H1 (cell line): ENCODE measurements at regions not wholly inside any gene's neighbourhood (a gene's known extent, or its start where the extent isn't known, plus 50 kb on each side); places are given as distances from the start of the nearest gene placed in this dataset.

ENCODE experiments used
- CTCF ChIA-PET: fragments of 300-600 bp; sonication (Branson Sonifier 250); formaldehyde crosslinking; loops from one replicate; lab custom pipeline; 2021; ENCODE audit not compliant: partially characterized antibody; lab: Charles Lee
- POLR2A ChIA-PET: fragments of 300-600 bp; sonication (Branson Sonifier 250); formaldehyde crosslinking; loops from one replicate; lab custom pipeline; 2021; ENCODE audit warnings: inconsistent platforms; ENCODE audit not compliant: partially characterized antibody; lab: Charles Lee
- DNase-seq, 2 experiments: peaks; one replicate each; pipeline versions ENCODE4 v3.0.0 to v3.0.0-alpha.2; 2010 to 2022; ENCODE audit warnings: low spot score in 2 of 2, low read depth in 1 of 2, mixed read lengths in 1 of 2
- FAIRE-seq: peaks from 2 replicates; lab custom pipeline; 2011; peaks lifted over from hg19 to GRCh38; lab: Jason Lieb, UNC
- H2AFZ ChIP-seq: 2 replicates; pipeline ENCODE4 v1.8.1; 2012; ENCODE audit warnings: low read length, inconsistent platforms
- H2AK5ac ChIP-seq: 2 replicates; pipeline ENCODE4 v1.6.1; 2013; ENCODE audit warnings: low read depth, low read length
- H2BK120ac ChIP-seq: replicated peaks from 2 replicates; pipeline ENCODE3; 2013; ENCODE audit warnings: low read depth, low read length, inconsistent platforms
- H2BK12ac ChIP-seq: 2 replicates; pipeline ENCODE4 v1.6.1; 2013; ENCODE audit warnings: low read depth, low read length
- H2BK15ac ChIP-seq: 2 replicates; pipeline ENCODE4 v1.6.1; 2013; ENCODE audit warnings: low read length
- H2BK20ac ChIP-seq: 2 replicates; pipeline ENCODE4 v1.6.1; 2013; ENCODE audit warnings: low read length
- H2BK5ac ChIP-seq: 2 replicates; pipeline ENCODE4 v1.6.1; 2013; ENCODE audit warnings: low read depth, low read length
- H3K14ac ChIP-seq: 2 replicates; pipeline ENCODE4 v1.6.1; 2013; ENCODE audit warnings: inconsistent platforms; ENCODE audit not compliant: insufficient read length
- H3K18ac ChIP-seq: 2 replicates; pipeline ENCODE4 v1.6.1; 2013; ENCODE audit warnings: low read length; ENCODE audit errors: extremely low read depth
- H3K23ac ChIP-seq: 2 replicates; pipeline ENCODE4 v1.6.1; 2013; ENCODE audit warnings: inconsistent platforms; ENCODE audit not compliant: insufficient read length
- H3K23me2 ChIP-seq: 2 replicates; pipeline ENCODE4 v1.6.1; 2013; ENCODE audit warnings: low read depth, low read length
- H3K27ac ChIP-seq: 2 replicates; pipeline ENCODE4 v1.6.1; 2011; ENCODE audit warnings: low read depth, low read length, inconsistent platforms
- H3K27me3 ChIP-seq, 4 experiments: replicated peaks in 1 of 4; 1 replicate in 1 of 4; 2 replicates in 3 of 4; pipeline versions ENCODE4 v1.6.1 to v1.8.1; 2011 to 2013; ENCODE audit warnings: low read length in 3 of 4, mild to moderate bottlenecking in 3 of 4, inconsistent platforms in 2 of 4, mixed read lengths in 2 of 4, moderate library complexity in 1 of 4; ENCODE audit not compliant: control insufficient read depth in 3 of 4, insufficient read depth in 3 of 4; ENCODE audit errors: extremely low read depth in 1 of 4
- H3K36me3 ChIP-seq, 4 experiments: 2 replicates each; pipeline versions ENCODE4 v1.6.1 to v1.8.1; 2011 to 2013; ENCODE audit warnings: mild to moderate bottlenecking in 4 of 4, low read length in 3 of 4, moderate library complexity in 2 of 4, control low read depth in 1 of 4, inconsistent platforms in 1 of 4; ENCODE audit not compliant: insufficient read depth in 4 of 4, control insufficient read depth in 2 of 4
- H3K4ac ChIP-seq: replicated peaks from 2 replicates; pipeline ENCODE3; 2013; ENCODE audit warnings: low read length, low read depth, mixed read lengths, inconsistent platforms; ENCODE audit not compliant: insufficient read length
- H3K4me1 ChIP-seq, 4 experiments: replicated peaks in 1 of 4; 1 replicate in 1 of 4; 2 replicates in 3 of 4; pipeline versions ENCODE4 v1.6.1 to v1.8.1; 2011 to 2013; ENCODE audit warnings: low read length in 3 of 4, inconsistent platforms in 2 of 4, mixed read lengths in 1 of 4; ENCODE audit not compliant: insufficient read depth in 4 of 4, control insufficient read depth in 3 of 4
- H3K4me2 ChIP-seq, 2 experiments: 2 replicates each; pipeline versions ENCODE4 v1.6.1 to v1.8.1; 2011 to 2013; ENCODE audit warnings: low read depth in 2 of 2, low read length in 2 of 2, control low read depth in 1 of 2, inconsistent platforms in 1 of 2, mild to moderate bottlenecking in 1 of 2; ENCODE audit not compliant: insufficient read depth in 1 of 2
- H3K4me3 ChIP-seq, 4 experiments: fragments of 200-600, 300-600 bp in 1 of 4; sonication (generic), shearing (Covaris generic), sonication (Bioruptor Twin) in 1 of 4; 2 replicates each; pipeline versions ENCODE4 v1.5.1 to v1.8.1; 2011 to 2016; ENCODE audit warnings: low read length in 4 of 4, low read depth in 3 of 4, control low read depth in 2 of 4, inconsistent platforms in 2 of 4, mild to moderate bottlenecking in 2 of 4, mixed read lengths in 1 of 4, moderate library complexity in 1 of 4; ENCODE audit not compliant: insufficient read depth in 2 of 4; ENCODE audit errors: extremely low read depth in 1 of 4
- H3K56ac ChIP-seq: replicated peaks from 2 replicates; pipeline ENCODE3; 2013; ENCODE audit warnings: low read depth, mild to moderate bottlenecking, mixed read lengths, low read length, inconsistent platforms; ENCODE audit not compliant: insufficient read length
- H3K79me1 ChIP-seq: 2 replicates; pipeline ENCODE4 v1.6.1; 2013; ENCODE audit warnings: low read depth, low read length, control low read depth
- H3K79me2 ChIP-seq, 2 experiments: 2 replicates each; pipeline versions ENCODE4 v1.6.1 to v1.8.1; 2012 to 2013; ENCODE audit warnings: low read length in 2 of 2, mild to moderate bottlenecking in 2 of 2, inconsistent platforms in 1 of 2; ENCODE audit not compliant: insufficient read depth in 2 of 2, control insufficient read depth in 1 of 2
- H3K9ac ChIP-seq, 4 experiments: replicated peaks in 1 of 4; 1 replicate in 1 of 4; 2 replicates in 3 of 4; pipeline versions ENCODE4 v1.6.1 to v1.8.1; 2011 to 2013; ENCODE audit warnings: low read depth in 3 of 4, low read length in 3 of 4, control low read depth in 2 of 4, mild to moderate bottlenecking in 2 of 4, moderate library complexity in 2 of 4, inconsistent platforms in 1 of 4; ENCODE audit errors: extremely low read depth in 1 of 4
- H3K9me3 ChIP-seq, 2 experiments: 2 replicates each; pipeline versions ENCODE4 v1.6.1 to v1.8.1; 2012 to 2013; ENCODE audit warnings: mild to moderate bottlenecking in 2 of 2, moderate library complexity in 2 of 2, control low read depth in 1 of 2, inconsistent platforms in 1 of 2, low read depth in 1 of 2, low read length in 1 of 2, mixed read lengths in 1 of 2; ENCODE audit not compliant: insufficient read depth in 2 of 2
- H4K20me1 ChIP-seq, 2 experiments: replicated peaks in 1 of 2; 2 replicates each; pipeline versions ENCODE3 to v1.8.1; 2011 to 2013; ENCODE audit warnings: inconsistent platforms in 2 of 2, low read length in 2 of 2, mild to moderate bottlenecking in 1 of 2; ENCODE audit not compliant: insufficient read depth in 2 of 2, control insufficient read depth in 1 of 2
- H4K5ac ChIP-seq: 2 replicates; pipeline ENCODE4 v1.6.1; 2013; ENCODE audit warnings: low read length, low read depth, mixed read lengths, inconsistent platforms; ENCODE audit not compliant: insufficient read length
- H4K8ac ChIP-seq: 2 replicates; pipeline ENCODE4 v1.8.0; 2013; ENCODE audit warnings: mild to moderate bottlenecking, moderate library complexity, low read length, inconsistent platforms; ENCODE audit not compliant: insufficient read depth; ENCODE audit errors: extremely low read depth
- H4K91ac ChIP-seq: replicated peaks from 2 replicates; pipeline ENCODE3; 2013; ENCODE audit warnings: low read length, mixed read lengths, inconsistent platforms; ENCODE audit not compliant: insufficient read length
- BACH1 ChIP-seq: IDR thresholded peaks from 2 replicates; pipeline ENCODE4 v1.6.1; 2012; ENCODE audit warnings: low read length, improper control_type of control experiment
- BCL11A ChIP-seq, 2 experiments: IDR thresholded peaks; one replicate each; pipeline ENCODE4 v1.6.1; 2011; ENCODE audit warnings: low read depth in 2 of 2, low read length in 2 of 2, mild to moderate bottlenecking in 2 of 2
- CBX5 ChIP-seq: fragments of 300-800, 300-1000 bp; sonication (generic); IDR thresholded peaks from 2 replicates; pipeline ENCODE4 v1.7.1; 2016; ENCODE audit warnings: antibody characterized with exemption, low read length, low read depth
- JUN ChIP-seq: IDR thresholded peaks from 2 replicates; pipeline ENCODE4 v1.6.1; 2011; ENCODE audit warnings: low read depth, mild to moderate bottlenecking, improper control_type of control experiment, low read length
- MAFK ChIP-seq: IDR thresholded peaks from 2 replicates; pipeline ENCODE4 v1.6.1; 2012; ENCODE audit warnings: low read depth, mild to moderate bottlenecking, improper control_type of control experiment, low read length
- NANOG ChIP-seq: IDR thresholded peaks from 2 replicates; pipeline ENCODE4 v1.6.1; 2011; ENCODE audit warnings: low read length, low read depth, mild to moderate bottlenecking, inconsistent platforms; ENCODE audit not compliant: insufficient read depth, poor library complexity, severe bottlenecking
- SP2 ChIP-seq: IDR thresholded peaks from 2 replicates; pipeline ENCODE4 v1.6.1; 2012; ENCODE audit warnings: mild to moderate bottlenecking, low read length, inconsistent platforms
- TCF12 ChIP-seq: IDR thresholded peaks from 2 replicates; pipeline ENCODE4 v1.6.1; 2011; ENCODE audit warnings: low read depth, mild to moderate bottlenecking, low read length
- ZNF274 ChIP-seq: IDR thresholded peaks from 2 replicates; pipeline ENCODE4 v1.7.0; 2012; ENCODE audit warnings: low read length, borderline replicate concordance; ENCODE audit errors: extremely low read depth
- WGBS, 2 experiments: shearing (Covaris generic) in 1 of 2; methylation state at CpG; one replicate each; pipeline versions ENCODE4 v1.1.6 to v1.1.7; 2013 to 2015; ENCODE audit warnings: low lambda C conversion rate in 2 of 2, mixed read lengths in 2 of 2, inconsistent platforms in 1 of 2, low coverage in 1 of 2, missing lambda C conversion rate in 1 of 2; ENCODE audit not compliant: insufficient replicate concordance in 2 of 2, insufficient coverage in 1 of 2, insufficient read length in 1 of 2; ENCODE audit errors: extremely low coverage in 1 of 2, missing lambda C conversion rate in 1 of 2; 5-methylcytosine and 5-hydroxymethylcytosine counted together
- TF ChIP-seq, protein P1 (sequence below), 3 experiments: IDR thresholded peaks; 1 replicate in 2 of 3; 2 replicates in 1 of 3; pipeline versions ENCODE4 v1.5.1 to v1.6.1; 2011; ENCODE audit warnings: low read length in 3 of 3, mild to moderate bottlenecking in 3 of 3, inconsistent platforms in 2 of 3, low read depth in 1 of 3, moderate library complexity in 1 of 3; ENCODE audit not compliant: insufficient read depth in 1 of 3; ENCODE audit errors: control extremely low read depth in 1 of 3
- TF ChIP-seq, protein P2 (sequence below): IDR thresholded peaks from 2 replicates; pipeline ENCODE4 v1.6.1; 2012; ENCODE audit warnings: inconsistent platforms

DNA sequence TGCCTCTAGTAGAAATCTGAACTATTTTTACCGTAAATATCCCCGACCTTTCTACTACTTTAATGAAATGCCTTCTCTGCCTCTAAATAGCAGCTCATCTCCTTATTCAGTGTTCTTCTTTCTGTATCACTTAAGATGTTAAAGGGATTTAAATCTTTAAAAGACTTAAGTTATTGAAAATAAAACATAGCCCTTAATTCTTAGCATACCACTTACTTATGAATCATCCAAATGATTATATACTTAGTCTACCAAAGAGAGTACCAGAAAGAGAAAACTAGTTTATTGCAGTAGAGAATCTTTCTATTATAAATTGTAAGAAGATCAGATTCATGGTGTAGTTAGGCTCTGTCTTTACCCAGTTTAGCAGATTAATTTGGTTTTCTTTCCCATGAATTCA lies 802.0 kb downstream of the TBL1XR1 start:
- H3K27ac ChIP-seq: no peak overlapping the region
- H3K4ac ChIP-seq: no peak overlapping the region
- H4K5ac ChIP-seq: no peak overlapping the region
- H4K8ac ChIP-seq: no peak overlapping the region
- no peaks in the 10 kb centered on the region for H3K79me2 ChIP-seq
- no peak overlapping the region for H2BK12ac ChIP-seq
- no peak overlapping the region for H3K14ac ChIP-seq
- no peaks in the 10 kb centered on the region; a peak in 1 of 8 replicates for H3K36me3 ChIP-seq
- H2BK20ac ChIP-seq: no peak overlapping the region
- no peak overlapping the region for H2AK5ac ChIP-seq
- no peak overlapping the region for H2BK5ac ChIP-seq
- H3K9ac ChIP-seq: no peak overlapping the region
- no peak overlapping the region for H2BK120ac ChIP-seq
- no peak overlapping the region for H3K18ac ChIP-seq
- no peaks in the 10 kb centered on the region for H4K20me1 ChIP-seq
- H3K9me3 ChIP-seq: peaks cover 2 to 3% of the 10 kb centered on the region in 2 experiments; a peak in 2 of 4 replicates
- H3K4me1 ChIP-seq: no peaks in the 10 kb centered on the region
- no peak overlapping the region for H3K56ac ChIP-seq
- no peak overlapping the region for H4K91ac ChIP-seq
- FAIRE-seq: no peak
- peaks cover 0 to 1% (median 0%) of the 10 kb centered on the region in 4 experiments; a peak in 1 of 7 replicates for H3K27me3 ChIP-seq
- no peak overlapping the region for H3K4me2 ChIP-seq
- no peak for DNase-seq
- no peak overlapping the region for H2BK15ac ChIP-seq
- H3K23me2 ChIP-seq: no peaks in the 10 kb centered on the region
- no peak overlapping the region for H3K4me3 ChIP-seq
- WGBS, 2 experiments: 95% methylated on average over 2 of the region's 2 CpGs; no CpG with 5 or more reads in 1 of the 2 experiments
- H3K23ac ChIP-seq: no peak overlapping the region
- CTCF ChIA-PET: no interaction called here
- POLR2A ChIA-PET: interaction anchor here (0.5 kb wide), 1 partner anchor 173 kb away, joined by 4 read pairs; no protein-coding TSS in a partner anchor
- no peak overlapping the region for H2AFZ ChIP-seq
- H3K79me1 ChIP-seq: no peaks in the 10 kb centered on the region
- TF ChIP-seq MAFK: no peak
- TF ChIP-seq NANOG: no peak
- TF ChIP-seq ZNF274: no peak
- TF ChIP-seq, protein P1, sequence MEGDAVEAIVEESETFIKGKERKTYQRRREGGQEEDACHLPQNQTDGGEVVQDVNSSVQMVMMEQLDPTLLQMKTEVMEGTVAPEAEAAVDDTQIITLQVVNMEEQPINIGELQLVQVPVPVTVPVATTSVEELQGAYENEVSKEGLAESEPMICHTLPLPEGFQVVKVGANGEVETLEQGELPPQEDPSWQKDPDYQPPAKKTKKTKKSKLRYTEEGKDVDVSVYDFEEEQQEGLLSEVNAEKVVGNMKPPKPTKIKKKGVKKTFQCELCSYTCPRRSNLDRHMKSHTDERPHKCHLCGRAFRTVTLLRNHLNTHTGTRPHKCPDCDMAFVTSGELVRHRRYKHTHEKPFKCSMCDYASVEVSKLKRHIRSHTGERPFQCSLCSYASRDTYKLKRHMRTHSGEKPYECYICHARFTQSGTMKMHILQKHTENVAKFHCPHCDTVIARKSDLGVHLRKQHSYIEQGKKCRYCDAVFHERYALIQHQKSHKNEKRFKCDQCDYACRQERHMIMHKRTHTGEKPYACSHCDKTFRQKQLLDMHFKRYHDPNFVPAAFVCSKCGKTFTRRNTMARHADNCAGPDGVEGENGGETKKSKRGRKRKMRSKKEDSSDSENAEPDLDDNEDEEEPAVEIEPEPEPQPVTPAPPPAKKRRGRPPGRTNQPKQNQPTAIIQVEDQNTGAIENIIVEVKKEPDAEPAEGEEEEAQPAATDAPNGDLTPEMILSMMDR (IDR thresholded peaks at IDR 0.05; ENCODE audit: control extremely low read depth in 1 of 3, insufficient read depth in 1 of 3, low read depth in 1 of 3, low read length in 3 of 3): no peak
- no peak for TF ChIP-seq CBX5
- TF ChIP-seq, protein P2, sequence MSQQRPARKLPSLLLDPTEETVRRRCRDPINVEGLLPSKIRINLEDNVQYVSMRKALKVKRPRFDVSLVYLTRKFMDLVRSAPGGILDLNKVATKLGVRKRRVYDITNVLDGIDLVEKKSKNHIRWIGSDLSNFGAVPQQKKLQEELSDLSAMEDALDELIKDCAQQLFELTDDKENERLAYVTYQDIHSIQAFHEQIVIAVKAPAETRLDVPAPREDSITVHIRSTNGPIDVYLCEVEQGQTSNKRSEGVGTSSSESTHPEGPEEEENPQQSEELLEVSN: no peak
- TF ChIP-seq JUN: no peak
- TF ChIP-seq BACH1: no peak
- TF ChIP-seq TCF12: no peak
- TF ChIP-seq SP2: no peak
- TF ChIP-seq BCL11A (IDR thresholded peaks at IDR 0.05; ENCODE audit: low read depth in 2 of 2, low read length in 2 of 2): no peak
